ENCODE measurements at regions not wholly inside any gene's neighbourhood (a gene's known extent, or its start where the extent isn't known, plus 50 kb on each side); places are given as distances from the start of the nearest gene placed in this dataset.

DNA sequence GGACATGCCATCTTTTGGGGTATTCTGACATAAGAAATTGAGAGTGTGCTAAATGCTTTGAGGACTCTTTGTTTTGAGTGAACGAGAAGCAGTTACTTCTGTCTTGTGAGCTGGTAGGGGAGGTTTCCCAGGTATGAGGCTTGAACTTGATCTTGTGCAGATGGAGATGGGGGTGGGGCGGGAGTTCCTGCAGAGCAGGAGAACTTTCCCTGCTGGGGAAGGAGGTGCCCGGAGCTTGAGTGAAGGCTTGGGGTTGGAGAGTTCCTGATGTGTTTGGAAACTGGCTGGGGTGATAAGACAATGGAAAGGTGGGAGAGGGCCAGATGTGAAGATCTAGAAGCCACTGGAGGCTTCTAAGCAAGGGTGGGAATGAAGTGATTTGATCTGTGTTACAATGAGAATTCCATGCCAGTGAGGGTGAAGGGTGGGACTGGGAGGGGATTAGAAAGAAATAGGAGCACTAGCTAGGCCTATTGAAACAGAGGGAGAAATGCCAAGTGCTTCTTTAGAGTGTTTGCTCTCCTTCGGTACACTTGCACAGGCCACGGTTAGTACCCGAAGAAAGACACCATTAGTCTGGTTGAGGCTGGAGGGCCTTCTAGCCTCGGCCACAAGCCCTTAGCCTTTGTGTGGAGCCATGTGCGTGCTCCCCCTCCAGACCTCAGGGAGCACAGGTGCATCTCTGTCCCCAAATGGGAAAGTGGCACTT lies 103.5 kb upstream of the STOX2 start:
- TF ChIP-seq, protein P1, sequence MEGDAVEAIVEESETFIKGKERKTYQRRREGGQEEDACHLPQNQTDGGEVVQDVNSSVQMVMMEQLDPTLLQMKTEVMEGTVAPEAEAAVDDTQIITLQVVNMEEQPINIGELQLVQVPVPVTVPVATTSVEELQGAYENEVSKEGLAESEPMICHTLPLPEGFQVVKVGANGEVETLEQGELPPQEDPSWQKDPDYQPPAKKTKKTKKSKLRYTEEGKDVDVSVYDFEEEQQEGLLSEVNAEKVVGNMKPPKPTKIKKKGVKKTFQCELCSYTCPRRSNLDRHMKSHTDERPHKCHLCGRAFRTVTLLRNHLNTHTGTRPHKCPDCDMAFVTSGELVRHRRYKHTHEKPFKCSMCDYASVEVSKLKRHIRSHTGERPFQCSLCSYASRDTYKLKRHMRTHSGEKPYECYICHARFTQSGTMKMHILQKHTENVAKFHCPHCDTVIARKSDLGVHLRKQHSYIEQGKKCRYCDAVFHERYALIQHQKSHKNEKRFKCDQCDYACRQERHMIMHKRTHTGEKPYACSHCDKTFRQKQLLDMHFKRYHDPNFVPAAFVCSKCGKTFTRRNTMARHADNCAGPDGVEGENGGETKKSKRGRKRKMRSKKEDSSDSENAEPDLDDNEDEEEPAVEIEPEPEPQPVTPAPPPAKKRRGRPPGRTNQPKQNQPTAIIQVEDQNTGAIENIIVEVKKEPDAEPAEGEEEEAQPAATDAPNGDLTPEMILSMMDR (IDR thresholded peaks at IDR 0.05; ENCODE audit: insufficient read depth, low read depth, low read length), result no peak
- no peak for TF ChIP-seq EZH2 (IDR thresholded peaks at IDR 0.05; ENCODE audit: insufficient read depth, low read length)
